ENCODE measurements at regions not wholly inside any gene's neighbourhood (a gene's known extent, or its start where the extent isn't known, plus 50 kb on each side); places are given as distances from the start of the nearest gene placed in this dataset.

DNA sequence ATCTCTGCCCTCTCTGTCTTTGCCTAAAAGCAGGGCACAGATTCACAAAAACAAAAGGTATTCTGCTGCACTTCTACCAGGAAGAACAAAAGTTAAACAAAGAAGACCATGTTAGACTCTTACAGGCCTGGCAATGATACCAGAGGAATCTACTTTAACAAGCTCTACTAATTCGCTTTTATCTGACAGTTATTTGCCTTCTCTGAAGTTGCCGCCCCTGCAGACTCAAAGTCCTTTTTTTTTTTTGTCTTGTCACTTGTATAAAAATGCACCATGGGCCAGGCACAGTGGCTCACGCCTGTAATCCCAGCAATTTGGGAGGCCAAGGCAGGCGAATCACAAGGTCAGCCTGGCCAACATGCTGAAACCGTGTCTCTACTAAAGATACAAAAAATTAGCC is 176.5 kb upstream of the UBL3 start:
- DNase-seq, result no peak

- DNase-seq, result no peak
Observed at GRCh38 chr13:30026093-30026492, 175.7 kb upstream of the UBL3 start.

DNA sequence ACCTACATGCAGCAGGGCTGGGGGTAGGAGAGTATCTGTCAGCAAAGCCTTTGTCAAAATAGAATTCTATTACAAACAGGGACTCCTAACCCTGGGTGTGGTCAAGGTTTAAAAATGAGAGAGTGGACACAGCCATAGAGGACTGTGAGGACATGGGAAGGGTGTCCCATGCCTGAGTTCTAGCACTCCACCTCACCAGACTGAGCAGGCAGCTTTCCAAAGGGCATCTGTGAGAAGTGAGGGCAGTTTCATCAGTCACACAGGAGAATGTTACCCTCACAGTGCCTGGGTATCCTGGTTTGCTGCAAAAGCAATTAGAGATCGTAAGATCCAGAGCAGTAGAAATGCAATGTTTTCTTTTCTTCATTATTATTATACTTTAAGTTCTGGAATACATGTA is 174.9 kb upstream of the UBL3 start:
- no peak for DNase-seq

GRCh38 chr13:30024125-30024865 is 173.9 kb upstream of the UBL3 start:
- no peak for DNase-seq

- peak; percentile 70 for DNase-seq
Observed at GRCh38 chr13:30023196-30023895, 172.9 kb upstream of the UBL3 start.

GRCh38 chr13:30022796-30023195 is 172.4 kb upstream of the UBL3 start:
- DNase-seq, result peak; percentile 69

- DNase-seq, result no peak
Observed at GRCh38 chr13:30022256-30022655, 171.8 kb upstream of the UBL3 start.

DNA sequence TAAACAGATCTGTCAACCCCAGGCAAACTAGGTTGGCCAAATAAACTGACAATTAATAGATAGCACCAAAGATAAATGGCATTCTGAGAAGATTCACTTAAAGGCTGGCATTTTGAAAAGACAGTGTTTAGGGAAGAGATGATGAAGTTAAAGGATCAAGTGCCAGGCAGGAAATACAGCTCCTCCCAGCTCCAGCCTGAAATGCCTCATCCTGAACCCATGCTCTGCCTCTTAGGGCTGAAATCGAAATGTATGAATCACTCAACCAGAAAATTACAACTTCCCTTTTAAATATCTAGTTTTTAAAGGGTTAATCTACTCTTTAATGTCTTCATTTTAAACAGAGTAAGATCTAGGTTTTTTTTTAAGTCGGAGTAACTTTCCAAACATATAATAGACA is 171.2 kb upstream of the UBL3 start:
- DNase-seq, result no peak

DNA sequence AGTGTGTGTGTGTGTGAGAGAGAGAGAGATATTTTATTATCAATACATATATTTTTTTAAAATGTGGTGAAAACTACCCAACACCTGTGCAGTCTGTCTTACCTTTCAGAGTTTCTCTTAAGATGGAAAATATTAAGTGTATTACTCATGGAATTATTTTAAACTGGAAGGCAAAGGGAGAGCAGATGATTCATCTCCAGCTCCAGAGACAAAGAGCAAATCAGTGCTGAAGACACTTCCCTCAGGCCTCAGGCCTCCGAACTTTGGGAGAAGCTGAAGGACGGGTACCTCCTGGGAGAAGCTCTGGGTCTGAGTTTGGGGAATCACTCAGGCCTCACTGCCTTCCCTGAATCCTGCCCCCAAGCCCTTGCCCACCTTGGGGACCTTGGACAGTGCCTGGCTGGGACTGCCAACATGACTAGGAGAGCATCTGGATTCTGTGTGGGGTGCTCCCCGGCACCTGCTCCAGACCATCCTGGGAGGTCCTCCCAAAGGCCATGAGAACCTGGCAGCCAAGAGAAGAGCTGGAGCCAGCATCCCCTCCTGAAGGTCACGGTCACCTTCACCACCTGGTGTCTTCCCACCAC is 170.4 kb upstream of the UBL3 start:
- no peak for DNase-seq

- DNase-seq, result no peak
Observed at GRCh38 chr13:30019648-30020626, 169.5 kb upstream of the UBL3 start.

DNA sequence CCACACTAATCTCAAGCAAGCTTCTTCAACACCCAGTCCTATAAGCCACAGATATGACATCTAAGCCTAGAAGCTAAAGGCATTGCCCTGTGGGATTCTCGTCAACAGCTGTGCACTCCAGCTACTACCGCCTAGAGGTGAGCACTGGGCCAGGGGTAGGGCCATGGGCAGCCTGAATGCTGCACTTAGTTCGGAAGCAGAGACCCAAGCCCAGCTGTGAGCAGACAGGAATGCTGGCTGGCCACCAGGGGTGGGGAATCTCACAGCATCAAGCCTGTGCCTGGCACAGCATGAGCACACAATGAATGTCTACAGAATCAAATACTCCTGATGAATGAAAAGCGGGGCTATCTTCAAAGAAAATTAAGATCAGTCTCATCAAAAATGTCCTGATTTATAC is 167.5 kb upstream of the UBL3 start:
- DNase-seq, result peak; percentile 73

DNA sequence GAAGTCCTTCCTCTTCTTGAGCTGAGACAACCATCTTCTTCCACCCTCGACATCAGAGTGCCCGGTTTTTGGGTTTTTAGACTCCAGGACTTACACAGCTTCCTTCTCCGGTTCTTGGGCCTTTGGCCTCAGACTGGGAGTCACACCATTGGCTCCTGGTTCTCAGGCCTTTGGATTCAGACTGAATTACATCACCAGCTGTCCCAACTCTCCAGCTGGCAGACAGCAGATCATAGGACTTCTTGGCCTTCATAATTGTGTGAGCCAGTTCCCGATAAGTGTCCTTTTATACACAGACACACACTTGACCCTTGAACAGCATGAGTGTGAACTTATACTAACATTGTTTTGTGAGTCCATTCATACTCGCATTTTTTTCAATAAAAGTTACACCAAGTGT is 166.0 kb upstream of the UBL3 start:
- no peak for DNase-seq

- DNase-seq, result no peak
Observed at GRCh38 chr13:30009411-30009810, 159.0 kb upstream of the UBL3 start.

GRCh38 chr13:30006246-30006645 is 155.8 kb upstream of the UBL3 start:
- no peak for DNase-seq

- no peak for DNase-seq
Observed at GRCh38 chr13:30004204-30004603, 153.8 kb upstream of the UBL3 start.

DNA sequence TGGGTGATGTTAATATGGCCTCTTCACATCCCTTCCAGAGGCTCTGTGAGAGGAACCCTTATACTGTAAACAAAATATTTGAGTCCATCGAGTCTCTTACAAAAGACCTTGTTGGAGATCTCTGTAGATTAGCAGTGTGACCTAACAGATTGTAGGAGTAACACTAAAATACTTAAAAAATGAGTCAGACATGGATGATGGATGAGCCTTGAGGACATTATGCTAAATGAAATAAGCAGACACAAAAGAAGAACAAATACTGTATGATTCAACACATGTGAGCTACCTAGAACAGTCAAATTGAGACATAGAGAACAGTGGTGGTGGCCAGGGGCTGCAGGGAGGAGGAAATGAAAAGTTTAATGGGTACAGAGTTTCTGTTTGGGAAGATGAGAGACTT is 152.2 kb upstream of the UBL3 start:
- DNase-seq, result no peak

DNA sequence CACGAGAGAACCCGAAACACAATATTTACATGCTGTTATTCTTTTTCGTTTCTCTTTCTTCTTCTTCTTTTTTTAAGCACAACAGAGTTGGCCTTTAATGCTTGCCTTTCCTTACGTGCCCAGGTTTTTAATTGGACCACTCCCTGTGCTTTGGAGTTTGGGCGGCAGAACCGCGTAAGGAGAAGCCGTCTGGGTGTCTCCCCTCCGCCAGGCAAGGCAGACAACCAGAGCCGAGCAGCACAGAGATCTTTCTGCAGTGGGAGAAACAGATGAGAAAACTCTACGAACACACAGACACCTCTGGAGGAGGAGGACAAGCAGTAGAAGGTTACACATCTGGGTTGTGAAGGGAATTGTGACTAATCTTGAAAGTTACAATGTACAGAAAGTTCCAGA is 150.0 kb upstream of the UBL3 start:
- no peak for DNase-seq

DNA sequence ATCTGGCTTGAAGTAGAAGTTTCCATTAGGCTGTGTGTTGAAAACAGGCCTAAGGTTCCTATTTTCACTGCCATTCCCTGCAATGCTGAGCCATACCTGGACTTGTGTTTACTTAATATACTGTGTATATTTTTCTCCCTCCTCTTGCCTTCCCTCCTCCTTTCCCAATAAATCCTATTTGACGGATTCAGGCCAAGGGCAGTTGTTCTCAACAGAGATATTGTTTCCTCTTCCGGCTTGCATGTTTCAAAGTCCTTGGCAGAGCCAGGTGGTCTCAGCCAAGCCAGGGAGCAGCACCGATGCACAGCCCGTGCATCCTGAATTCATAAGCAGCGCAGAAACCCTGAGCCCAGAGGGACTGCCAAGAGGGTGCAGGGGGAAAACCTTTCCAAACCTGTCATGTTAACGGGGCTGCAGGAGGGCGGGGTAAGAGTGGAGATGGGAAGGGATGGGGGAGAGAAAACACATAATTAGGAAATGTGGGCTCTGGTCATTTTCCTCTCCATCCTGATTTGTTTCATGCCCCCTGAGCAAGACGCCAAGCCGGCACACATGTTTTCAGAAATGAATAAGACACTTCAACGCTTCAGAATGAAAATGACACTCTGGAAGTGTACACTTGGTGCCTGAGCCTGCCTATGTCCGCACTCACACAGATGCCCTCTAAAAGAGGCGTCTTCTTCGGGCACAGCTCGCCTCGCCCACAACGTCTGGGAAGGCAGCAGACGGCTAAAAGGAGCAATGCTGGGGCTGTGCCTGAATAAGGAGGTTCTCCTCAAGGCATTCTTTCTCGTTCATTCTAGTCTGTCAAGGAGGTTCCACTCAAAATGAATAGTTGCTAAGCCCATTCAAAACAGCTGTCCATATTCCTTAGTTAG is 149.3 kb upstream of the UBL3 start:
- no peak for DNase-seq

GRCh38 chr13:29996316-29996715 is 145.9 kb upstream of the UBL3 start:
- DNase-seq, result no peak

DNA sequence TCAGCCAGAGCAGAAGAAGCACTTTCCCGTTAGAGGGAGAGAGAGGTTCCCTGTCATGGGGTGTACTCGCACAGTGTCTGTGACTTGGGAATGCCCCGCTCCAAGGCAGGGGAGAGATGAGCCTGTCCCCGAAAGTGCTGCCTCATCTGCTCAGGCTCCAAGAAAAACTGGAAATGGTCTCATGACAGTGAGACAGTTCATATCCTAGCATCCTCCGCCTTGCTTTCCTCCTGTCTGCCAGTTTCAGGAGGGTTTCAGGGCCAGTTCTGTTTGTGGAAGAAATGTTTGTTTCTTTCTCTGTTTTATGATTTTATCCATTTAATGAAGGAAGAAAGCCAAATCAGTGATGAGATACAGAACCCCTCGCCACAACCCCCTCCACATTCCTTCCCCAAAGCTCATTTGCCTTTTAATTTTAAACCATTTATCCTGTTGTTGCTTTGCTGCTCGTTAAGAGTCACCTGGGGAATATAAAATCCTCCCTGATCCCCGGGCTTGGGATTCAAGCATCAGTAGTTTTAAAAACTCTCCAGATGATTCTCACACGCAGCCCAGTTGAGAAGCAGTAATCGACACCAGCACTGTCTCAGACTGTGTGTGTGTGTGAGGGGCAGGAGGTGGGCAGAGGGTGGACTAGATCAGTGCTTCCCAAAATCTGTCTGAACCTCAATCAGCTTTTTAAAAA is 144.6 kb upstream of the UBL3 start:
- DNase-seq, result no peak

DNA sequence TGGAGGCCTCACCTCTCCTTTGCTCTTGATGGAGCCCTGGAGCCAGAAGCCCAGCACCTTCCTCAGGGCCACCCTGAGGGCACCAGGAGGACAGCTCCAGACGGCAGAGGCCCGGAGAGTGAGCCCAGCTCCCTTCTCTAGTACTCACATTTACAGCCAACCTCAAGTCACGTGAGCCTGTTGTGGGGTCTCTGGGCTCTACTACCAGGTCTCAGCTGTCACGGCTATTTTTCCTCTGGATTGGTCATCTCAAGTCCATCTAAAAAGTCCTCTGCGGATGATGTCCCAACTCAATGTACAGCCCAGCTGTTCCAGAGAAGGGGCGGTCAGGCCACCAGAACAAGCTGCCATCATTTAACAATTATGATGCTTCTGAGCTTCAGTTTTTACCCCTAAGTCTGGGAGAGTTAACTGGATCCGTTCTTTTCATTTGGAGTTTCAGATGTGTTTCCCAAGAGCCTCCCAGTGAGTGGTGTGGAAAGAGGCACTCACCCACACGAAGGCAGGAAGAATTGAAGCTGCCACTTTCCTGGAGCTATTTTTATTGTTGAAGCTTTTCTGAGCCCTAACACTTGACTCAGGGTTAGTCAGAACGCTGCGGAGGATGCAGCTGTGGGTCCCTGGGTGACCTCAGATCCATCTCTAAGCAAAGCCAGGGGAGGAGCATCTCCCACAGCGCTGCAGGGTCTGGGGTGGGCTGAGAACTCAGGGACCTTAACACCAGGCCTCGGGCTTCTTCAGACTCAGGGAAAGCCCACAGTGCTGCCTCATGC is 143.5 kb upstream of the UBL3 start:
- DNase-seq, result no peak

All from islet precursor cell (in vitro differentiated cells).